ENCODE measurements at regions not wholly inside any gene's neighbourhood (a gene's known extent, or its start where the extent isn't known, plus 50 kb on each side); places are given as distances from the start of the nearest gene placed in this dataset.

DNA sequence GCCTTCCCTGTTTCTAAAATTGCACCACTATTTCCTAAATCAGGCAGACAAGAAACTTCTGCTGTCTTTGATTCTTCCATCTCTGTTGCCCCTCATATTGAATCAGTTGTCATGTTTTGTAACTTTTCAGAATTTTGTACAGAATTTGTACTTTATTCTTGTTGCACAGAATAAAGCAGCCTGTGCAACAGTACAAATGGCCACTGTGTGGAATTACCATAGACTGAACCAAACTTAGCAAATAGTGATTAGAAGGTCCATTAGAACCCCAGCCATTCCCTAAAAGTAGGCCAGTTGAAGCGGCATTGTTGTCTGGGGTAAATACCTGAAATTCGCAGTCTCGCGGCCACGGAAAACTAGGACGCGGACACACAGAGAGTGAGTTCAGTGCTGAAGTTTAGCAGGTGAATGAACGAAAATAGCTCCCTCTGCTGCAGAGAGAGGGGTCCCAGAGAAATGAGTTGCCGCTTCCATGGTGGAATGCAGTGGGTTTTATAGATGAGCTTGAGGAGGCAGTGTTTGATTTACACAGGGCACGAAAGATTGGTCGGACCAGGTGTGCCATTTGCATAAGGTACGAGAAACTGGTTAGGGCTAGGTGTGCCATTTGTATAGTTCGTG is 71.8 kb downstream of the C4orf33 start:
- no peak for TF ChIP-seq CTCF (IDR thresholded peaks at IDR 0.05; ENCODE audit: unreplicated experiment)
- Mint-ChIP-seq H3K4me3 (peak overlapping the region; percentile 25), H3K27ac (no peak overlapping the region), H3K9me3 (no peaks in the 10 kb centered on the region), H3K4me1 (peaks cover 9% of the 10 kb centered on the region), H3K27me3 (ENCODE audit: low read depth) (peaks cover 26% of the 10 kb centered on the region), H3K36me3 (no peaks in the 10 kb centered on the region)
- peak in 1 of 2 experiments; percentile 43 for DNase-seq (ENCODE audit: low spot score in 2 of 2, unreplicated experiment in 2 of 2)

- Mint-ChIP-seq H3K27me3 (ENCODE audit: low read depth) (peaks cover 17% of the 10 kb centered on the region), H3K4me1 (peaks cover 16% of the 10 kb centered on the region), H3K4me3 (no peak overlapping the region), H3K27ac (no peak overlapping the region), H3K36me3 (no peaks in the 10 kb centered on the region), H3K9me3 (no peaks in the 10 kb centered on the region)
- DNase-seq (ENCODE audit: low spot score in 2 of 2, unreplicated experiment in 2 of 2) = no peak
- TF ChIP-seq CTCF (IDR thresholded peaks at IDR 0.05; ENCODE audit: unreplicated experiment) = no peak
Measured at GRCh38 chr4:129172181-129172580, 76.2 kb downstream of the C4orf33 start.

DNA sequence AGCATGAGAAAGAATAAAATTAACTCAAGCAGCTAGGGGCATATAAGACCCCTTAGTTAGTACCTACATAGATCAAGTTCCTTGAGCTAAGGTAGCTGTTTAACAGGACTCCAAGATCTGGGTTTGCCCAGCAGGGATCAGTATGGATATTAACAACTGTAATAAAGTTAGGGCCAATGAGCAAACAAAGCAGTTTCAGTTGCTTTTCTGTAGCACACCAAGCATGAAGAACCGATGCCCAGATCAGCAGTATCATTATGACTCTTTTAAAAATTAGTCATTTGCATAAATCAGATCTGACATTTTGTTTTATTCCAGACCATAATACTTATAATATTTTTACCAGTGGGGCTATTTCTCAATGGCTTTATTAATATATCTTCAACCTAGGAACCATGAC is 80.9 kb downstream of the C4orf33 start:
- H3K4me1 Mint-ChIP-seq = peaks cover 9% of the 10 kb centered on the region
- H3K4me3 Mint-ChIP-seq = no peak overlapping the region
- H3K27me3 Mint-ChIP-seq (ENCODE audit: low read depth) = peaks cover under 1% of the 10 kb centered on the region
- no peaks in the 10 kb centered on the region for H3K36me3 Mint-ChIP-seq
- no peak overlapping the region for H3K27ac Mint-ChIP-seq
- DNase-seq (ENCODE audit: low spot score in 2 of 2, unreplicated experiment in 2 of 2) = no peak
- H3K9me3 Mint-ChIP-seq = no peaks in the 10 kb centered on the region
- no peak for TF ChIP-seq CTCF (IDR thresholded peaks at IDR 0.05; ENCODE audit: unreplicated experiment)

GRCh38 chr4:129179276-129179675 is 83.3 kb downstream of the C4orf33 start:
- no peak overlapping the region for H3K4me3 Mint-ChIP-seq
- TF ChIP-seq CTCF (IDR thresholded peaks at IDR 0.05; ENCODE audit: unreplicated experiment) = no peak

DNA sequence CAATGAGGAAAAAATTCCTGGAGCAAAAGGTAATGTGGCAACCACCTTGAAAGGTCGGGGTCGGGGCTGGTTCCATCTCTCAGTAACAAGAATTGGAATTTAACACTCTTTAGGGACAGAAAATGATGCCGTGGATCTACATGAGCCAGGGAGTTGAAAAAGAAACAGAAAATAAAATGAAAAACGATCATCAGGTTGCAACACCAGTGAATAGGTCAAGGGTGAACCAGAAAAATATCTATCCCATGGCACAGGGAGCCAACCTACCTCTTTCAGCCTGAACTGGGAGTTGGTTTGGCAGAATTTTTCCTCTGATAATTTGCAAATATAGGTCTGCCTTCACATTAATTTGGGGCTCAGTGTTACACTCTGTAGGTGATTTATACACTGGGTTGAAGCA is 93.7 kb downstream of the C4orf33 start:
- Mint-ChIP-seq H3K27ac (no peak overlapping the region), H3K4me3 (no peak overlapping the region), H3K9me3 (peaks cover 8% of the 10 kb centered on the region), H3K4me1 (no peaks in the 10 kb centered on the region), H3K27me3 (ENCODE audit: low read depth) (peaks cover 5% of the 10 kb centered on the region), H3K36me3 (no peaks in the 10 kb centered on the region)
- DNase-seq (ENCODE audit: low spot score in 2 of 2, unreplicated experiment in 2 of 2) = no peak
- no peak for TF ChIP-seq CTCF (IDR thresholded peaks at IDR 0.05; ENCODE audit: unreplicated experiment)

More at GRCh38 chr4:129179276-129179675, 83.3 kb downstream of the C4orf33 start:
- Mint-ChIP-seq H3K4me1 (peaks cover 9% of the 10 kb centered on the region), H3K36me3 (no peaks in the 10 kb centered on the region), H3K27ac (no peak overlapping the region), H3K9me3 (peaks cover 1% of the 10 kb centered on the region), H3K27me3 (ENCODE audit: low read depth) (peaks cover 3% of the 10 kb centered on the region)
- no peak for DNase-seq (ENCODE audit: low spot score in 2 of 2, unreplicated experiment in 2 of 2)
